ENCODE measurements at regions not wholly inside any gene's neighbourhood (a gene's known extent, or its start where the extent isn't known, plus 50 kb on each side); places are given as distances from the start of the nearest gene placed in this dataset.

DNA sequence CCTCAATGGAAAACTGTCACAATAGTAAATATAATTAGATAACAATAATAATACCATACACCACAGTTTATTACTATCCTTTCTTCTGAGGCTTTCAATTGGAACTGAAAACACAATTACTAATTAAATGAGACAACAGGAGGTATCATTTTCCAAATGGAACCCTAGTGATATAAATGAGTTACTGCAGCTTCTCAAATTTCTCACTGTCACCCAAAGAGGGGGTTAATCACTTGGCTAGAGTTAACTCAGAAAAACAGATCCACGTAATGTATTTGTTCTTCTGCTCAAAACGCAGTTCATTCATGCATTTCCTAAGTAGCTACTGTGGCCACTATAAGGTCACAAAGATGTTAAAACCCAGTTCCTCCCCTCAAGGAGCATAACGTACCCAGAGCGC lies 120.9 kb upstream of the FOXN3 start:
- H3K4me3 ChIP-seq (ENCODE audit: low read depth, low read length), result no peak overlapping the region
- H3K36me3 ChIP-seq (ENCODE audit: insufficient read depth), result no peaks in the 10 kb centered on the region
- 87% methylated on average over 4 of the region's 4 CpGs for WGBS
- H3K4me1 ChIP-seq (ENCODE audit: insufficient read depth), result no peaks in the 10 kb centered on the region
- no peak overlapping the region for H3K27ac ChIP-seq (ENCODE audit: low read depth)
- DNase-seq (ENCODE audit: extremely low spot score), result no peak

GRCh38 chr14:89534902-89535685 lies 118.1 kb upstream of the FOXN3 start:
- H3K27ac ChIP-seq (ENCODE audit: low read depth), result no peak overlapping the region
- no peaks in the 10 kb centered on the region for H3K36me3 ChIP-seq (ENCODE audit: insufficient read depth)
- H3K4me1 ChIP-seq (ENCODE audit: insufficient read depth), result no peaks in the 10 kb centered on the region
- WGBS, result 50% methylated on average over 4 of the region's 4 CpGs
- no peak overlapping the region for H3K4me3 ChIP-seq (ENCODE audit: low read depth, low read length)
- DNase-seq (ENCODE audit: extremely low spot score), result peak; percentile 21

- Histone ChIP-seq H3K4me3 (ENCODE audit: low read depth, low read length) (no peak overlapping the region), H3K27ac (ENCODE audit: low read depth) (no peak overlapping the region), H3K36me3 (ENCODE audit: insufficient read depth) (no peaks in the 10 kb centered on the region), H3K4me1 (ENCODE audit: insufficient read depth) (no peaks in the 10 kb centered on the region)
- WGBS, result 96% methylated on average over 4 of the region's 4 CpGs
- no peak for DNase-seq (ENCODE audit: extremely low spot score)
These were observed 116.7 kb upstream of the FOXN3 start for GRCh38 chr14:89533766-89534165.

DNA sequence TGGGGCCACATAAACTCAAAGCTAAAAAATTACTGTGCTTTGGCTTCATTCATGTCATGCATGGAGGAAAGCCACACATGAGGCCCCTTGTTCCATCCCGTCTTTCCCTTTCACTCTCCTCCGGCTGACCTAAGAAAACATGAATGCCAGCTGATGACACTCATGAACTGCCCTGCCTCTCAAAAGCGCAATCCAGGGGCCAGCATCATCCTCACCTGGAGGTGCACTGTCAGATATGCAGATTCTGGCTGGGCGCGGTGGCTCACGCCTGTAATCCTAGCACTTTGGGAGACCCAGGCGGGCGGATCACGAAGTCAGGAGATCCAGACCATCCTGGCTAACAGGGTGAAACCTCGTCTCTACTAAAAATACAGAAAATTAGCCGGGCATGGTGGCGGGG lies 116.1 kb upstream of the FOXN3 start:
- Histone ChIP-seq H3K27ac (ENCODE audit: low read depth) (no peak overlapping the region), H3K4me1 (ENCODE audit: insufficient read depth) (no peaks in the 10 kb centered on the region), H3K36me3 (ENCODE audit: insufficient read depth) (no peaks in the 10 kb centered on the region), H3K4me3 (ENCODE audit: low read depth, low read length) (no peak overlapping the region)
- WGBS, result 97% methylated on average over 12 of the region's 12 CpGs
- no peak for DNase-seq (ENCODE audit: extremely low spot score)

GRCh38 chr14:89531661-89532335 lies 114.8 kb upstream of the FOXN3 start:
- Histone ChIP-seq H3K4me1 (ENCODE audit: insufficient read depth) (no peaks in the 10 kb centered on the region), H3K27ac (ENCODE audit: low read depth) (no peak overlapping the region), H3K4me3 (ENCODE audit: low read depth, low read length) (no peak overlapping the region), H3K36me3 (ENCODE audit: insufficient read depth) (no peaks in the 10 kb centered on the region)
- 84% methylated on average over 9 of the region's 9 CpGs for WGBS
- no peak for DNase-seq (ENCODE audit: extremely low spot score)

GRCh38 chr14:89524990-89525667 lies 108.1 kb upstream of the FOXN3 start:
- 84% methylated on average over 4 of the region's 4 CpGs for WGBS
- no peak overlapping the region for H3K27ac ChIP-seq (ENCODE audit: low read depth)
- H3K4me3 ChIP-seq (ENCODE audit: low read depth, low read length), result no peak overlapping the region
- DNase-seq (ENCODE audit: extremely low spot score), result no peak
- no peaks in the 10 kb centered on the region for H3K4me1 ChIP-seq (ENCODE audit: insufficient read depth)
- no peaks in the 10 kb centered on the region for H3K36me3 ChIP-seq (ENCODE audit: insufficient read depth)

- DNase-seq (ENCODE audit: extremely low spot score), result no peak
- no peaks in the 10 kb centered on the region for H3K4me1 ChIP-seq (ENCODE audit: insufficient read depth)
These were observed 107.4 kb upstream of the FOXN3 start for GRCh38 chr14:89524412-89524811.

DNA sequence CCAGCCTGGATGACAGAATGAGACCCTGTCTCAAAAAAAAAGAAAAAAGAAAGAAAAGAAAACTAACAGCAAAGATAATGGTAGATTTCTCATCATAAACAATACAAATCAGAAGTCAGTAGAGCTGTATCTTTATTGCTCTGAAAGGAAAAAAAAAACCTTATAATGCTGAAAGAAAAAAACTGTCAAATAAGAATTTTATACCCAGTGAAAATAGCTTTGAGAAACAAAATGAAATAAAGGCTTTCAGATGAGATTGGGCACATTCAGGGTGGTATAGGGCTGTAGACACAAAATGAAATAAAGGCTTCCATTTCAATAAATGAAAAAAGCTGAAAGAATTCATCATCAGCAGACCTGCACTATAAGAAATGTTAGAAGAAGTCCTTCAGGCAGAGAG lies 105.0 kb upstream of the FOXN3 start:
- no peak overlapping the region for H3K27ac ChIP-seq (ENCODE audit: low read depth)
- H3K4me1 ChIP-seq (ENCODE audit: insufficient read depth), result no peaks in the 10 kb centered on the region
- H3K4me3 ChIP-seq (ENCODE audit: low read depth, low read length), result no peak overlapping the region
- no peak for DNase-seq (ENCODE audit: extremely low spot score)
- no peaks in the 10 kb centered on the region for H3K36me3 ChIP-seq (ENCODE audit: insufficient read depth)

More at GRCh38 chr14:89524412-89524811, 107.4 kb upstream of the FOXN3 start:
- Histone ChIP-seq H3K36me3 (ENCODE audit: insufficient read depth) (no peaks in the 10 kb centered on the region), H3K4me3 (ENCODE audit: low read depth, low read length) (no peak overlapping the region), H3K27ac (ENCODE audit: low read depth) (no peak overlapping the region)

- no peak for DNase-seq (ENCODE audit: extremely low spot score)
- H3K4me1 ChIP-seq (ENCODE audit: insufficient read depth), result no peaks in the 10 kb centered on the region
- 79% methylated on average over 10 of the region's 10 CpGs for WGBS
- no peak overlapping the region for H3K27ac ChIP-seq (ENCODE audit: low read depth)
- no peak overlapping the region for H3K4me3 ChIP-seq (ENCODE audit: low read depth, low read length)
- H3K36me3 ChIP-seq (ENCODE audit: insufficient read depth), result no peaks in the 10 kb centered on the region
These were observed 102.0 kb upstream of the FOXN3 start for GRCh38 chr14:89519040-89519439.

GRCh38 chr14:89516173-89516572 lies 99.1 kb upstream of the FOXN3 start:
- Histone ChIP-seq H3K4me3 (ENCODE audit: low read depth, low read length) (no peak overlapping the region), H3K4me1 (ENCODE audit: insufficient read depth) (no peaks in the 10 kb centered on the region), H3K27ac (ENCODE audit: low read depth) (no peak overlapping the region), H3K36me3 (ENCODE audit: insufficient read depth) (no peaks in the 10 kb centered on the region)
- no peak for DNase-seq (ENCODE audit: extremely low spot score)
- 91% methylated on average over 5 of the region's 5 CpGs for WGBS

GRCh38 chr14:89514601-89515000 lies 97.6 kb upstream of the FOXN3 start:
- no peaks in the 10 kb centered on the region for H3K4me1 ChIP-seq (ENCODE audit: insufficient read depth)
- no peaks in the 10 kb centered on the region for H3K36me3 ChIP-seq (ENCODE audit: insufficient read depth)
- DNase-seq (ENCODE audit: extremely low spot score), result no peak
- H3K4me3 ChIP-seq (ENCODE audit: low read depth, low read length), result no peak overlapping the region
- WGBS, result 93% methylated on average over 11 of the region's 11 CpGs
- H3K27ac ChIP-seq (ENCODE audit: low read depth), result no peak overlapping the region

DNA sequence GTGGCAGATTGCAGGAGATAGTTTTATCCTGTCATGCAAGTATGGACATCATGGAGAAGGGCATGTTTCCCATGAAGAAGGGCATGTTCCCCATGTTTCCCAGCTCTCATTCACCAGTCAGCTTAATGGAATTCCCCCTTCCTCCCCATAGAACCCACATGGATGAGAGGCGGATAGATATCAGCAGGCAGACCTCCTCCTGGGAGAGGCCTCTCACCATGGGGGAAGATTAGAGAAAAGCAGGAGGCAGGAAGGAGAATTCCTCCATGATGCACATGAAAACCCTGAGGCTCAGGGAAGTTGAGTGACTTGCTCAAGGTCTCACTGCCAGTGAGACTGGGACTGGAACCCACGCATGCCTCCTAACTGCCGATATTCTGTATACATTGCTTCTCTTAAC lies 92.9 kb upstream of the FOXN3 start:
- Histone ChIP-seq H3K4me1 (ENCODE audit: insufficient read depth) (no peaks in the 10 kb centered on the region), H3K36me3 (ENCODE audit: insufficient read depth) (no peaks in the 10 kb centered on the region), H3K4me3 (ENCODE audit: low read depth, low read length) (no peak overlapping the region), H3K27ac (ENCODE audit: low read depth) (no peak overlapping the region)
- 97% methylated on average over 3 of the region's 3 CpGs for WGBS
- no peak for DNase-seq (ENCODE audit: extremely low spot score)

DNA sequence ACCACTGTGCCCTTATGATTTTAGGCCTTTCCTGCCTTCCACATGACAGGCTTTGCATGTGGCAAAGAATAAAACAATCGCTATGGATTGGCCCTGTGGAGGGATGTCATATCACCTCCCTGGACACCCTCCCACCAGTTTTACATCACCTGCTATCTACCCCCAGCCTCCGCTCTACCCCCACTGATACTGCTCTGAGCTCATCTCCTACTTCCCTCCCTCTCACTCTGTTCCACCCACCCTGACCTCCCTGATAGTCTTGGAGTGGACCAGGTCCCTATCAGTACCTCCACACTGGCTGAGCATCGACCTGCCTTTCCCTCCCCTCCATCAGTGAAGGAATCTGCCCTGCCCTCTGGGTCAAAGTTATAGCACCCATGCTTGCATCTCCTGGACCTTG lies 91.8 kb upstream of the FOXN3 start:
- H3K4me1 ChIP-seq (ENCODE audit: insufficient read depth), result no peaks in the 10 kb centered on the region
- 92% methylated on average over 3 of the region's 3 CpGs for WGBS
- DNase-seq (ENCODE audit: extremely low spot score), result no peak
- no peaks in the 10 kb centered on the region for H3K36me3 ChIP-seq (ENCODE audit: insufficient read depth)
- no peak overlapping the region for H3K27ac ChIP-seq (ENCODE audit: low read depth)
- H3K4me3 ChIP-seq (ENCODE audit: low read depth, low read length), result no peak overlapping the region

GRCh38 chr14:89507926-89508460 lies 91.0 kb upstream of the FOXN3 start:
- H3K4me3 ChIP-seq (ENCODE audit: low read depth, low read length), result no peak overlapping the region
- no peaks in the 10 kb centered on the region for H3K36me3 ChIP-seq (ENCODE audit: insufficient read depth)
- DNase-seq (ENCODE audit: extremely low spot score), result no peak
- WGBS, result 84% methylated on average over 7 of the region's 7 CpGs
- no peak overlapping the region for H3K27ac ChIP-seq (ENCODE audit: low read depth)
- H3K4me1 ChIP-seq (ENCODE audit: insufficient read depth), result no peaks in the 10 kb centered on the region
